22Rv1 (cell line): ENCODE measurements at regions not wholly inside any gene's neighbourhood (a gene's known extent, or its start where the extent isn't known, plus 50 kb on each side); places are given as distances from the start of the nearest gene placed in this dataset.

Experiments used
- ZFX ChIP-seq: fragments of 450-650 bp; IDR thresholded peaks from 2 replicates; pipeline ENCODE4 v1.6.1; 2017; ENCODE audit warnings: antibody characterized with exemption, borderline replicate concordance
- TF ChIP-seq, protein P1 (sequence below): fragments of 450-650 bp; IDR thresholded peaks from 2 replicates; pipeline ENCODE4 v1.5.1; 2017; ENCODE audit warnings: mild to moderate bottlenecking

- TF ChIP-seq, protein P1, sequence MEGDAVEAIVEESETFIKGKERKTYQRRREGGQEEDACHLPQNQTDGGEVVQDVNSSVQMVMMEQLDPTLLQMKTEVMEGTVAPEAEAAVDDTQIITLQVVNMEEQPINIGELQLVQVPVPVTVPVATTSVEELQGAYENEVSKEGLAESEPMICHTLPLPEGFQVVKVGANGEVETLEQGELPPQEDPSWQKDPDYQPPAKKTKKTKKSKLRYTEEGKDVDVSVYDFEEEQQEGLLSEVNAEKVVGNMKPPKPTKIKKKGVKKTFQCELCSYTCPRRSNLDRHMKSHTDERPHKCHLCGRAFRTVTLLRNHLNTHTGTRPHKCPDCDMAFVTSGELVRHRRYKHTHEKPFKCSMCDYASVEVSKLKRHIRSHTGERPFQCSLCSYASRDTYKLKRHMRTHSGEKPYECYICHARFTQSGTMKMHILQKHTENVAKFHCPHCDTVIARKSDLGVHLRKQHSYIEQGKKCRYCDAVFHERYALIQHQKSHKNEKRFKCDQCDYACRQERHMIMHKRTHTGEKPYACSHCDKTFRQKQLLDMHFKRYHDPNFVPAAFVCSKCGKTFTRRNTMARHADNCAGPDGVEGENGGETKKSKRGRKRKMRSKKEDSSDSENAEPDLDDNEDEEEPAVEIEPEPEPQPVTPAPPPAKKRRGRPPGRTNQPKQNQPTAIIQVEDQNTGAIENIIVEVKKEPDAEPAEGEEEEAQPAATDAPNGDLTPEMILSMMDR: no peak
- no peak for TF ChIP-seq ZFX
These were observed 150.2 kb downstream of the SEC23IP start for GRCh38 chr10:120042705-120043104.
